ENCODE measurements at regions not wholly inside any gene's neighbourhood (a gene's known extent, or its start where the extent isn't known, plus 50 kb on each side); places are given as distances from the start of the nearest gene placed in this dataset.

DNA sequence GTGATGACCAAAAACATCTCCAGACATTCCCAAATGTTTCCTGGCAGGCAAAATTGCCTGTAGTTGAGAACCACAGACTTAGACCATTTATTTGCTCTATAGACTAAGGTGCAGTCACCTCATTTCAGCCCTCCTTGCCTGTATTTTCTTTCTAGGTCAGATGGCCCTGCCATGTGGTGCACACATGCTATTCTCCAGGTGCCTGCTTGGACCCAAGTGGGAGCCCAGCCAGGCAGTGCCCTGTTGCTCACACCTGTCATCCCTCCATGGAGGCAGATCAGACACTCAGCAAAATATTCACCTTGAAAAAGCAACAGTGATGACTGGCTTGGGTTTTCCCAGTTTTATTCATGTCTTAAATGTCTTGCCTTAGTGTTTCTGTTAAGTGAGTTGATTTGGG lies 311.4 kb downstream of the TFAP2C start:
- H3K4me3 ChIP-seq (ENCODE audit: low read length) = no peak overlapping the region
- no peaks in the 10 kb centered on the region for H3K9me2 ChIP-seq (replicated peaks; ENCODE audit: control insufficient read depth, low read length)
- no peaks in the 10 kb centered on the region; the same call in 1 of the 2 replicates for H3K27me3 ChIP-seq (ENCODE audit: control insufficient read depth, low read length)
- TF ChIP-seq EZH2phosphoT487 (IDR thresholded peaks at IDR 0.05; ENCODE audit: borderline replicate concordance, low read length) = no peak
- TF ChIP-seq, protein P1, sequence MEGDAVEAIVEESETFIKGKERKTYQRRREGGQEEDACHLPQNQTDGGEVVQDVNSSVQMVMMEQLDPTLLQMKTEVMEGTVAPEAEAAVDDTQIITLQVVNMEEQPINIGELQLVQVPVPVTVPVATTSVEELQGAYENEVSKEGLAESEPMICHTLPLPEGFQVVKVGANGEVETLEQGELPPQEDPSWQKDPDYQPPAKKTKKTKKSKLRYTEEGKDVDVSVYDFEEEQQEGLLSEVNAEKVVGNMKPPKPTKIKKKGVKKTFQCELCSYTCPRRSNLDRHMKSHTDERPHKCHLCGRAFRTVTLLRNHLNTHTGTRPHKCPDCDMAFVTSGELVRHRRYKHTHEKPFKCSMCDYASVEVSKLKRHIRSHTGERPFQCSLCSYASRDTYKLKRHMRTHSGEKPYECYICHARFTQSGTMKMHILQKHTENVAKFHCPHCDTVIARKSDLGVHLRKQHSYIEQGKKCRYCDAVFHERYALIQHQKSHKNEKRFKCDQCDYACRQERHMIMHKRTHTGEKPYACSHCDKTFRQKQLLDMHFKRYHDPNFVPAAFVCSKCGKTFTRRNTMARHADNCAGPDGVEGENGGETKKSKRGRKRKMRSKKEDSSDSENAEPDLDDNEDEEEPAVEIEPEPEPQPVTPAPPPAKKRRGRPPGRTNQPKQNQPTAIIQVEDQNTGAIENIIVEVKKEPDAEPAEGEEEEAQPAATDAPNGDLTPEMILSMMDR (IDR thresholded peaks at IDR 0.05; ENCODE audit: low read depth, low read length, poor library complexity, severe bottlenecking) = no peak
- no peaks in the 10 kb centered on the region for H3K36me3 ChIP-seq (ENCODE audit: control insufficient read depth, low read length)
- H3K4me2 ChIP-seq (ENCODE audit: low read length) = no peak overlapping the region
- no peaks in the 10 kb centered on the region for H3K79me2 ChIP-seq (ENCODE audit: control insufficient read depth, low read length)
- H3K27ac ChIP-seq (ENCODE audit: low read depth, low read length) = no peak overlapping the region
- no peaks in the 10 kb centered on the region for H4K20me1 ChIP-seq (ENCODE audit: control insufficient read depth, insufficient read depth, low read depth, low read length)
- H3K9me3 ChIP-seq (ENCODE audit: control insufficient read depth, insufficient read depth, low read length) = no peaks in the 10 kb centered on the region
- no peaks in the 10 kb centered on the region for H3F3A ChIP-seq (ENCODE audit: control insufficient read depth, insufficient read depth)
- H3K4me1 ChIP-seq (ENCODE audit: control insufficient read depth, low read length) = no peaks in the 10 kb centered on the region

DNA sequence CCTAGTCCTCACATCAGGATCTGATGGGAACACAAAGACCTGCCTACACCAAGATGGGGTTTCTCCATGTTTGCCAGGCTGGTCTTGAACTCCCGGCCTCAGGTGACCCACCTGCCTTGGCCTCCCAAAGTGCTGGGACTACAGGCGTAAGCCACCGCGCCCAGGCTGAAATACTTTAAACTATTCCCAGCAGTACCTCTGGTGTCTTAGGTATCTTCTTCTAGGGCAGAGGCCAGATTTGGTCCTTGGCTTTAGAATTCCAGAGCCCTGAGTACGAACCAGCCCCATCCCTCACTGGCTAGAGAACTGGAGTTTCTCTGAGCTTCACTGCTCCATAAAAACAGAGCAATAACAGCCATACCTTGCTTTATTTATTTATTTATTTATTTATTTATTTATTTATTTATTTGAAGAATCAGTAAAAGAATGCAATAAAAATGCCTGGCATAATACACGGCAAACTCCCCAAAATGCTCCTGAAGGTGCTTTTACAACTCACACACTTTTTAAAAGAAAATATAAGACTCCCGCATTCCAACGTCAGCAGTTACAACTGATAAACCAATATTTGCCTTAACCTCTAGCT lies 312.1 kb downstream of the TFAP2C start:
- H3K4me2 ChIP-seq (ENCODE audit: low read length) = no peak overlapping the region
- no peaks in the 10 kb centered on the region; the same call in 1 of the 2 replicates for H3K27me3 ChIP-seq (ENCODE audit: control insufficient read depth, low read length)
- no peak overlapping the region for H3K27ac ChIP-seq (ENCODE audit: low read depth, low read length)
- H3K9me3 ChIP-seq (ENCODE audit: control insufficient read depth, insufficient read depth, low read length) = no peaks in the 10 kb centered on the region
- no peaks in the 10 kb centered on the region for H4K20me1 ChIP-seq (ENCODE audit: control insufficient read depth, insufficient read depth, low read depth, low read length)
- no peaks in the 10 kb centered on the region for H3K9me2 ChIP-seq (replicated peaks; ENCODE audit: control insufficient read depth, low read length)
- H3K4me1 ChIP-seq (ENCODE audit: control insufficient read depth, low read length) = no peaks in the 10 kb centered on the region
- H3F3A ChIP-seq (ENCODE audit: control insufficient read depth, insufficient read depth) = no peaks in the 10 kb centered on the region
- H3K36me3 ChIP-seq (ENCODE audit: control insufficient read depth, low read length) = no peaks in the 10 kb centered on the region
- TF ChIP-seq EZH2phosphoT487 (IDR thresholded peaks at IDR 0.05; ENCODE audit: borderline replicate concordance, low read length) = no peak
- H3K4me3 ChIP-seq (ENCODE audit: low read length) = no peak overlapping the region
- H3K79me2 ChIP-seq (ENCODE audit: control insufficient read depth, low read length) = no peaks in the 10 kb centered on the region

DNA sequence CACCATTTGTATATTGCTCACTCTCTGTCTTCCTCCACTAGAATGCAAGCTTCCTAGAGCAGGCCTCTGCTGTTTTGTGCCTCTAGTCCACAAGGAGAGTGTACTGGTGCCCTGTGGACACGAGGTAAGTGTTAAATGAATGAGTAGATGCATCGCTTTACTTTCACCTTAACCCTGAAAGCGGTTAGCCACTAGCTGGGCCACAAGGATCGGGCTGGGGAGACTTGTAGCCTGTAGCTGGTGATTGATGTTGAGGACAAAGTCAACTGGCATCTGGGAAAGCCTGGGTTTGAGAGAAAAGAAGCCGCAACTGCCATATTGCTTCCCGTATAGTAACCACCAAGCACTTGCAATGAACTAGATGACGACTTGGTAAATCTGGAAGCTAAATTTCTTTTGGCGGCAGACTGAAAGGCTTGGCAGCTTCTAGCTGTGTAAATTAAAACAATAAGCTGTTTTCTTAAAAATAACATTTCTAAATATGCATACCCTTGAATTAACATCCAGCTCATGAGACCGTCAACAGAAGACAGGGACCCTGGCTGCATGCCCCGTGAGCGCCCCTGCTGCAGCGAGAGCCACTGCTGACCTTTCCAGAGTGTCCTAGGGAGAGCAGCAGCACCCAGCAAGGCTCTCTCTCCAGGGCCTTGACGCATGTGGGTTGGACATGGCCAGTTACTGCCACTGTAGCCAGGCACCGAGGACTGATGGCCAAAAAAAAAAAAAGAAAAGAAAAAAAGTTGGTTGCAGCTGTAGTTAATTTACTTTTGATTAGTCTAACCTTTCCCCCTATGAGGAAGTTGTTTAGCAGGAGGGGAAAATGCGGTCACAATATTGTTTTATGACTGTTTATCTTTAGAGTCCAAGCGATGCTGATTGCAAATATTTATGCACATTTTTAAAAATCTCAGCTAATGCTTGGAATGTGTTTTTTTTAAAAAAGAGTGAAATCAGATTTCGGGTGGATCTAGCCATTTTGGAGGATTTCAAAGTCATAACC lies 315.1 kb downstream of the TFAP2C start:
- H3K9me2 ChIP-seq (replicated peaks; ENCODE audit: control insufficient read depth, low read length) = no peaks in the 10 kb centered on the region
- no peak overlapping the region for H3K4me2 ChIP-seq (ENCODE audit: low read length)
- H3F3A ChIP-seq (ENCODE audit: control insufficient read depth, insufficient read depth) = no peaks in the 10 kb centered on the region
- no peaks in the 10 kb centered on the region for H3K36me3 ChIP-seq (ENCODE audit: control insufficient read depth, low read length)
- no peak overlapping the region for H3K27ac ChIP-seq (ENCODE audit: low read depth, low read length)
- no peaks in the 10 kb centered on the region for H3K79me2 ChIP-seq (ENCODE audit: control insufficient read depth, low read length)
- no peaks in the 10 kb centered on the region for H4K20me1 ChIP-seq (ENCODE audit: control insufficient read depth, insufficient read depth, low read depth, low read length)
- TF ChIP-seq, protein P1 (IDR thresholded peaks at IDR 0.05; ENCODE audit: low read depth, low read length, poor library complexity, severe bottlenecking) = no peak
- no peak for TF ChIP-seq EZH2phosphoT487 (IDR thresholded peaks at IDR 0.05; ENCODE audit: borderline replicate concordance, low read length)
- no peaks in the 10 kb centered on the region for H3K9me3 ChIP-seq (ENCODE audit: control insufficient read depth, insufficient read depth, low read length)
- H3K27me3 ChIP-seq (ENCODE audit: control insufficient read depth, low read length) = no peaks in the 10 kb centered on the region; the same call in 1 of the 2 replicates
- H3K4me3 ChIP-seq (ENCODE audit: low read length) = no peak overlapping the region
- H3K4me1 ChIP-seq (ENCODE audit: control insufficient read depth, low read length) = no peaks in the 10 kb centered on the region

DNA sequence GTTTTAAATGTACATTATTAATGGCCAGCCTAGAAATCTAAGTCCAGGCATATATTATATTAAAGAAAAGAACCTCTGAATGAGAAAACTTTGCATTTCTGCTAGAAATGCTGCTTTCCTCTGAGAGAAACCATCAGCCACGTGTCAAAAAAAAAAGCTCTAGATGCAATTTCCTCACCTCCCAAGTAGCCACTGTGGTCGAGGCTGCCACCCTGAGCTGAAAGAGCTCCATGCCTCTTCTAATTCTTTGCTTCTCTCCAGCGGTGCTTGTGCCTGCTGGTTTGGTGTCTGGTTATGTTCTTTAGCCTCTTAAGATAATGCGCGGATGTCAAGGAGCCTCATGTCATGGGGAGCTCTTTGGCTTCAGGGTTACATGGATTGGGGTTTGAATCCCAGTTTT lies 316.0 kb downstream of the TFAP2C start:
- H3K27me3 ChIP-seq (ENCODE audit: control insufficient read depth, low read length) = no peaks in the 10 kb centered on the region; the same call in 1 of the 2 replicates
- H3K27ac ChIP-seq (ENCODE audit: low read depth, low read length) = no peak overlapping the region
- H3F3A ChIP-seq (ENCODE audit: control insufficient read depth, insufficient read depth) = no peaks in the 10 kb centered on the region
- no peak overlapping the region for H3K4me3 ChIP-seq (ENCODE audit: low read length)
- H3K9me2 ChIP-seq (replicated peaks; ENCODE audit: control insufficient read depth, low read length) = no peaks in the 10 kb centered on the region
- H3K36me3 ChIP-seq (ENCODE audit: control insufficient read depth, low read length) = no peaks in the 10 kb centered on the region
- no peaks in the 10 kb centered on the region for H3K4me1 ChIP-seq (ENCODE audit: control insufficient read depth, low read length)
- no peaks in the 10 kb centered on the region for H3K9me3 ChIP-seq (ENCODE audit: control insufficient read depth, insufficient read depth, low read length)
- H3K79me2 ChIP-seq (ENCODE audit: control insufficient read depth, low read length) = no peaks in the 10 kb centered on the region
- no peak overlapping the region for H3K4me2 ChIP-seq (ENCODE audit: low read length)
- H4K20me1 ChIP-seq (ENCODE audit: control insufficient read depth, insufficient read depth, low read depth, low read length) = no peaks in the 10 kb centered on the region
- no peak for TF ChIP-seq EZH2phosphoT487 (IDR thresholded peaks at IDR 0.05; ENCODE audit: borderline replicate concordance, low read length)
- TF ChIP-seq, protein P1 (IDR thresholded peaks at IDR 0.05; ENCODE audit: low read depth, low read length, poor library complexity, severe bottlenecking) = no peak
